HTR-8/SVneo (cell line): ENCODE measurements at regions not wholly inside any gene's neighbourhood (a gene's known extent, or its start where the extent isn't known, plus 50 kb on each side); places are given as distances from the start of the nearest gene placed in this dataset.
"Not testable (repeated sequence)": the region's sequence is repeated elsewhere in the genome, so short reads cannot be mapped to it uniquely, and the experiment has no call there.

Experiments used
- DNase-seq: peaks from one replicate; pipeline ENCODE4 v3.0.0; 2011; ENCODE audit warnings: low spot score, mixed read lengths; ENCODE audit not compliant: insufficient read length
- FAIRE-seq: peaks from 2 replicates; lab custom pipeline; 2011; peaks lifted over from hg19 to GRCh38; lab: Jason Lieb, UNC

GRCh38 chr6:135604035-135604860 is 106.7 kb upstream of the AHI1 start:
- DNase-seq, result no peak
- no peak for FAIRE-seq

- FAIRE-seq, result no peak
- DNase-seq, result no peak
These were observed 107.8 kb upstream of the AHI1 start for GRCh38 chr6:135605278-135605790.

- FAIRE-seq, result no peak
These were observed 108.9 kb upstream of the AHI1 start for GRCh38 chr6:135606392-135606791.

GRCh38 chr6:135608031-135608430 is 110.5 kb upstream of the AHI1 start:
- DNase-seq (no peak), FAIRE-seq (no peak)

More at GRCh38 chr6:135606392-135606791, 108.9 kb upstream of the AHI1 start:
- no peak for DNase-seq

GRCh38 chr6:135610192-135610591 is 112.7 kb upstream of the AHI1 start:
- not testable (repeated sequence) for FAIRE-seq, DNase-seq

- FAIRE-seq (no peak), DNase-seq (no peak)
These were observed 119.1 kb upstream of the AHI1 start for GRCh38 chr6:135616655-135617054.

GRCh38 chr6:135617222-135617621 is 119.7 kb upstream of the AHI1 start:
- DNase-seq (no peak), FAIRE-seq (no peak)

- DNase-seq (no peak), FAIRE-seq (no peak)
These were observed 124.5 kb upstream of the AHI1 start for GRCh38 chr6:135622081-135622480.

GRCh38 chr6:135623979-135624378 is 126.4 kb upstream of the AHI1 start:
- FAIRE-seq, result no peak
- DNase-seq, result no peak

- FAIRE-seq (no peak), DNase-seq (no peak)
These were observed 127.1 kb upstream of the AHI1 start for GRCh38 chr6:135624402-135625295.

- DNase-seq, FAIRE-seq: not testable (repeated sequence)
These were observed 128.5 kb upstream of the AHI1 start for GRCh38 chr6:135626001-135626400.

GRCh38 chr6:135627092-135627715 is 129.7 kb upstream of the AHI1 start:
- FAIRE-seq, result no peak
- DNase-seq, result no peak

GRCh38 chr6:135630789-135631376 is 133.3 kb upstream of the AHI1 start:
- FAIRE-seq (no peak), DNase-seq (no peak)

- no peak for DNase-seq
These were observed 134.3 kb upstream of the AHI1 start for GRCh38 chr6:135631821-135632220.

GRCh38 chr6:135633573-135633972 is 136.0 kb upstream of the AHI1 start:
- FAIRE-seq, result no peak
- DNase-seq, result no peak

More at GRCh38 chr6:135631821-135632220, 134.3 kb upstream of the AHI1 start:
- FAIRE-seq, result no peak

GRCh38 chr6:135637701-135638100 is 140.2 kb upstream of the AHI1 start:
- DNase-seq (no peak), FAIRE-seq (no peak)

GRCh38 chr6:135638108-135638507 is 140.6 kb upstream of the AHI1 start:
- DNase-seq (no peak), FAIRE-seq (no peak)

GRCh38 chr6:135640048-135640447 is 142.5 kb upstream of the AHI1 start:
- DNase-seq (no peak), FAIRE-seq (no peak)

GRCh38 chr6:135640449-135641111 is 143.0 kb upstream of the AHI1 start:
- FAIRE-seq, result no peak
- DNase-seq, result no peak
